ENCODE measurements at regions not wholly inside any gene's neighbourhood (a gene's known extent, or its start where the extent isn't known, plus 50 kb on each side); places are given as distances from the start of the nearest gene placed in this dataset.

DNA sequence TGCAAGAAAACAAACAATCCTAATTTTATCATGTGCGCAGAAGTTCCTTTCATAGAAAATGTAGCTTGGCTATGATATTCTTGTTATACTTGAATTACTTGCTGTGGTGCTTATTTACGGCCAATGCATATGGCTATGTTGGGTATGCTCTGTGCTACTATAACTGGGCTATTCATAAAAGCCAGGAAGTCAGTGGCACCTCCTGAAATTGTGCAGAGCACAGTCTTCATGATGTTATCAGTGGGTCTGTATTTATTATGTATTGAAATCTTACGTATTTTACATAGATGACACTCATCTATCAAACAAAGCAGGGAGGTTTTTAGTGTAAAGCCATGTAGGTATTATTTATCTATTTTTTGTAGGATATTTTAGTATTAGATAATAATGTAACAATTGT, 196.5 kb upstream of the NAALADL2 start:
- no peaks in the 10 kb centered on the region for H3K27me3 ChIP-seq
- H3K27ac ChIP-seq, result no peak overlapping the region
- no peak for TF ChIP-seq POLR2A (IDR thresholded peaks at IDR 0.05)
- TF ChIP-seq POLR2AphosphoS5 (IDR thresholded peaks at IDR 0.05), result no peak
- TF ChIP-seq, protein P1, sequence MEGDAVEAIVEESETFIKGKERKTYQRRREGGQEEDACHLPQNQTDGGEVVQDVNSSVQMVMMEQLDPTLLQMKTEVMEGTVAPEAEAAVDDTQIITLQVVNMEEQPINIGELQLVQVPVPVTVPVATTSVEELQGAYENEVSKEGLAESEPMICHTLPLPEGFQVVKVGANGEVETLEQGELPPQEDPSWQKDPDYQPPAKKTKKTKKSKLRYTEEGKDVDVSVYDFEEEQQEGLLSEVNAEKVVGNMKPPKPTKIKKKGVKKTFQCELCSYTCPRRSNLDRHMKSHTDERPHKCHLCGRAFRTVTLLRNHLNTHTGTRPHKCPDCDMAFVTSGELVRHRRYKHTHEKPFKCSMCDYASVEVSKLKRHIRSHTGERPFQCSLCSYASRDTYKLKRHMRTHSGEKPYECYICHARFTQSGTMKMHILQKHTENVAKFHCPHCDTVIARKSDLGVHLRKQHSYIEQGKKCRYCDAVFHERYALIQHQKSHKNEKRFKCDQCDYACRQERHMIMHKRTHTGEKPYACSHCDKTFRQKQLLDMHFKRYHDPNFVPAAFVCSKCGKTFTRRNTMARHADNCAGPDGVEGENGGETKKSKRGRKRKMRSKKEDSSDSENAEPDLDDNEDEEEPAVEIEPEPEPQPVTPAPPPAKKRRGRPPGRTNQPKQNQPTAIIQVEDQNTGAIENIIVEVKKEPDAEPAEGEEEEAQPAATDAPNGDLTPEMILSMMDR (IDR thresholded peaks at IDR 0.05), result no peak
- intact Hi-C loops (cut with DNase I; ENCODE audit: low total_unique reads), result no loop called here
- H3K4me1 ChIP-seq, result no peaks in the 10 kb centered on the region
- no peak overlapping the region for H3K4me3 ChIP-seq
- no peaks in the 10 kb centered on the region for H3K36me3 ChIP-seq
- DNase-seq (ENCODE audit: low spot score in 2 of 2), result no peak
- no peaks in the 10 kb centered on the region for H3K9me3 ChIP-seq

DNA sequence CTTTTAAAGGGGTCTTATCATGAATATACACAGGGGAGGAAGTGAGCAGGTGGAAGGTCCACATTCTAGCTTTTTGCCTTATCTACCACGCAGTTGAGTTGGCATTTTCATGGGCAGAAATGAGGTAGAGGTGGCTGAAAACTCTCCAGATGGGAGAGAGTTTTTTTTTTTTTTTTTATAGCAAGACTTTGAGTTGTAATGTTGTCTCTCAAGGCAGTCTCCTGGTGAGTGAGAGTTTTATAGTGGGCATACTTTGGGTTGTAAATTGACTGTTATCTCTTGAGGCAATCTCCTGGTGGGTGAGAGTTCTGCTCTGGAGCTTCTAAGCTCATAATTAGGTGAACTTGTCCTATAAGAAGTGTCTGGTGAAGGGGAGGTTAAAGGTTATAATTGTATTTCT, 191.7 kb upstream of the NAALADL2 start:
- H3K36me3 ChIP-seq, result no peaks in the 10 kb centered on the region
- no peak overlapping the region for H3K27ac ChIP-seq
- no peak for DNase-seq (ENCODE audit: low spot score in 2 of 2)
- no peaks in the 10 kb centered on the region for H3K4me1 ChIP-seq
- TF ChIP-seq POLR2A (IDR thresholded peaks at IDR 0.05), result no peak
- TF ChIP-seq, protein P1 (IDR thresholded peaks at IDR 0.05), result no peak
- no peak for TF ChIP-seq POLR2AphosphoS5 (IDR thresholded peaks at IDR 0.05)
- H3K9me3 ChIP-seq, result no peaks in the 10 kb centered on the region
- no peak overlapping the region for H3K4me3 ChIP-seq
- intact Hi-C loops (cut with DNase I; ENCODE audit: low total_unique reads), result no loop called here
- no peaks in the 10 kb centered on the region for H3K27me3 ChIP-seq

DNA sequence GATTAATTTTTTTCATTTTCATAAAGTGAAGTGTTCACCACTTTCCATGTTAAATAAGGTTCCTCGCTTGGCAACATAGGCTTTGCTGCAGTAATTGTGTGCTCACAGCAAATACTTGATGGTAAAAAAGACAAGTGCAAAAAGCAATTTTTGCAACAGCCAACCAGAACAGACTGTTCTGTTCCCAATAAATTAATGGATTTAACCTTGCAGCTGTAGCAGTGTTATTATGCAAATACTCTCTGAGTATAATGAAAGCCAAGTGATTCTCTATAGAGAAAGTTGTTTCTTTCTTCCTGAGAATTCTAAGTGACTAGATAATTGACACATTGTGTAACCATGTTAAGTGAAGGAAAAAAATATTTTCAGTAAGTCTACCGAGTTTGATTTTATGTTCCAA, 183.7 kb upstream of the NAALADL2 start:
- Histone ChIP-seq H3K27ac (no peak overlapping the region), H3K27me3 (no peaks in the 10 kb centered on the region), H3K4me3 (no peak overlapping the region), H3K9me3 (no peaks in the 10 kb centered on the region), H3K4me1 (no peaks in the 10 kb centered on the region), H3K36me3 (no peaks in the 10 kb centered on the region)
- no peak for DNase-seq (ENCODE audit: low spot score in 2 of 2)
- TF ChIP-seq POLR2A (IDR thresholded peaks at IDR 0.05), result no peak
- TF ChIP-seq, protein P1 (IDR thresholded peaks at IDR 0.05), result no peak
- TF ChIP-seq POLR2AphosphoS5 (IDR thresholded peaks at IDR 0.05), result no peak
- intact Hi-C loops (cut with DNase I; ENCODE audit: low total_unique reads), result loop anchor here (5.0 kb wide), 1 partner anchor 258 kb away; no protein-coding TSS in a partner anchor

DNA sequence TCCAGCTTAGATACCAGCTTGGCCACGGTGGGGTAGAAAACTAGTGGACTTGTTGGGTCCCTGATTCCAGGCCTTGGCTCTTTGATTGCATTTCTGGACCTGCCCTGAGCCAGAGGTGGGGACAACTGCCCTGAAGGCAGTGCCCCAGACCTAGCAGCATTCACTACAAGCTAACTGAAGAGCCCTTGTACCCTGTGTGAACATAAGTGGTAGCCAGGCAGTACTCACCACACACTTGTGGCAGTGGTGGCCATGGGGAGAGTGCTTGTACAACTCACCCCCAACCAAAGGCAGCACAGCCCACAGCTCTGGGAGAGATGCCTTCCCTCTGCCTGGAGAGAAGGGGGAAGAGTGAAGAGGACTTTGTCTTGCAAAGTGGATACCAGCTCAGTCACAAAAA, 177.3 kb upstream of the NAALADL2 start:
- intact Hi-C loops (cut with DNase I; ENCODE audit: low total_unique reads), result no loop called here

DNA sequence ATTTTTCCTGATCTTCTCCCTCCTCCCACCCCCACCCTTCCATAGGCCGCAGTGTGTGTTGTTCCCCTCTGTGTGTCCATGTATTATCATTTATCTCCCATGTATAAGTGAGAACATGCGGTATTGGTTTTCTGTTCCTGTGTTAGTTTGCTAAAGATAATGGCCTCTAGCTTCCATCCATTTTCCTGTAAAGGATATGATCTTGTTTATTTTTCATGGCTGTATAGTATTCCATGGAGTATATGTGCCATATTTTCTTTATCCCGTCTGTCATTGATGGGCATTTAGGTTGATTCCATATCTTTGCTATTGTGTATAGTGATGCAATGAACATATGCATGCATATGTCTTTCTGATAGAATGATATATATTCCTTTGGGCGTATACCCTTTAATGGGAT, 173.3 kb upstream of the NAALADL2 start:
- Histone ChIP-seq H3K36me3 (no peaks in the 10 kb centered on the region), H3K9me3 (no peaks in the 10 kb centered on the region), H3K4me3 (no peak overlapping the region), H3K27ac (no peak overlapping the region), H3K27me3 (no peaks in the 10 kb centered on the region), H3K4me1 (no peaks in the 10 kb centered on the region)
- DNase-seq (ENCODE audit: low spot score in 2 of 2), result no peak
- intact Hi-C loops (cut with DNase I; ENCODE audit: low total_unique reads), result no loop called here
- no peak for TF ChIP-seq POLR2A (IDR thresholded peaks at IDR 0.05)
- TF ChIP-seq POLR2AphosphoS5 (IDR thresholded peaks at IDR 0.05), result no peak
- TF ChIP-seq, protein P1 (IDR thresholded peaks at IDR 0.05), result no peak

More for the DNA sequence above, 177.3 kb upstream of the NAALADL2 start:
- no peak overlapping the region for H3K27ac ChIP-seq
- H3K4me3 ChIP-seq, result no peak overlapping the region
- no peaks in the 10 kb centered on the region for H3K27me3 ChIP-seq
- TF ChIP-seq POLR2AphosphoS5 (IDR thresholded peaks at IDR 0.05), result no peak
- no peak for TF ChIP-seq POLR2A (IDR thresholded peaks at IDR 0.05)
- TF ChIP-seq, protein P1 (IDR thresholded peaks at IDR 0.05), result no peak
- no peaks in the 10 kb centered on the region for H3K9me3 ChIP-seq
- H3K4me1 ChIP-seq, result no peaks in the 10 kb centered on the region
- DNase-seq (ENCODE audit: low spot score in 2 of 2), result no peak
- no peaks in the 10 kb centered on the region for H3K36me3 ChIP-seq
